Transverse colon (tissue), 4 donors: ENCODE measurements at regions not wholly inside any gene's neighbourhood (a gene's known extent, or its start where the extent isn't known, plus 50 kb on each side); places are given as distances from the start of the nearest gene placed in this dataset.

Source experiments
- DNase-seq: peaks from one replicate; pipeline ENCODE4 v3.0.0-alpha.2; 2019
- H3K27ac ChIP-seq, 4 donors: fragments of 200-600 bp; sonication (generic); 2 replicates each; pipeline ENCODE4 v1.5.1; 2016 to 2018; ENCODE audit warnings: inconsistent platforms in 4 of 4
- H3K27me3 ChIP-seq: fragments of 200-600 bp; sonication (generic); 2 replicates; pipeline ENCODE4 v1.5.1; 2017; ENCODE audit warnings: inconsistent platforms
- H3K36me3 ChIP-seq, 4 donors: fragments of 200-600 bp; sonication (generic); 2 replicates each; pipeline ENCODE4 v1.5.1; 2017 to 2019; ENCODE audit warnings: inconsistent platforms in 4 of 4
- H3K4me1 ChIP-seq, 4 donors: fragments of 200-600 bp; sonication (generic); 2 replicates each; pipeline ENCODE4 v1.5.1; 2017 to 2020; ENCODE audit warnings: inconsistent platforms in 4 of 4
- H3K4me3 ChIP-seq, 4 donors: fragments of 200-600 bp; sonication (generic); 1 replicate in 1 of 4; 2 replicates in 3 of 4; pipeline versions ENCODE4 v1.5.1 to v1.6.1; 2017 to 2019; ENCODE audit warnings: inconsistent platforms in 4 of 4
- H3K9me3 ChIP-seq, 2 donors: fragments of 200-600 bp; sonication (generic); 2 replicates each; pipeline ENCODE4 v1.5.1; 2017 to 2019; ENCODE audit warnings: inconsistent platforms in 2 of 2
- CTCF ChIP-seq, 5 experiments: fragments of 200-600 bp in 3 of 5; fragments of 450-650 bp in 2 of 5; sonication (generic) in 3 of 5; IDR thresholded peaks; 1 replicate in 2 of 5; 2 replicates in 3 of 5; pipeline ENCODE4 v1.5.1; 2016 to 2017; ENCODE audit warnings: antibody characterized with exemption in 5 of 5, inconsistent platforms in 3 of 5, mild to moderate bottlenecking in 2 of 5, moderate library complexity in 1 of 5
- EP300 ChIP-seq: sonication (generic); formaldehyde crosslinking; IDR thresholded peaks from one replicate; pipeline ENCODE4 v1.6.1; 2017; ENCODE audit warnings: antibody characterized with exemption, low read depth
- POLR2A ChIP-seq: fragments of 450-650 bp; IDR thresholded peaks from one replicate; pipeline ENCODE4 v1.6.1; 2016; ENCODE audit warnings: antibody characterized with exemption, mild to moderate bottlenecking, moderate library complexity
- POLR2AphosphoS5 ChIP-seq, 3 donors: sonication (generic); formaldehyde crosslinking; IDR thresholded peaks; one replicate each; pipeline ENCODE4 v1.6.1; 2016; ENCODE audit warnings: antibody characterized with exemption in 3 of 3
- WGBS, 2 donors: methylation state at CpG; one replicate each; pipeline ENCODE4 v1.1.5; 2018; ENCODE audit warnings: low coverage in 1 of 2; 5-methylcytosine and 5-hydroxymethylcytosine counted together
- in situ Hi-C, 4 donors: fragments of 200-750 bp; cut with MboI; loops; one replicate each; pipeline versions ENCODE4 v1.15.0 to v1.15.1; 2017; ENCODE audit warnings: low sequenced_read_pairs in 3 of 4, low pct_ligation_motif_present in 1 of 4, low pct_unique_long_range_greater_than_20kb in 1 of 4
- intact Hi-C: fragments of 100-400 bp; cut with DNase I; formaldehyde crosslinking; loops from one replicate; pipeline ENCODE4 v1.15.1; 2023; ENCODE audit warnings: low total_unique reads

GRCh38 chr7:137151690-137152052 is 191.9 kb downstream of the PTN start:
- no peak for TF ChIP-seq EP300
- no peak for TF ChIP-seq POLR2AphosphoS5 (IDR thresholded peaks at IDR 0.05)
- TF ChIP-seq CTCF (IDR thresholded peaks at IDR 0.05): no peak
- TF ChIP-seq POLR2A: no peak
- H3K4me3 ChIP-seq: no peak overlapping the region
- no peaks in the 10 kb centered on the region for H3K4me1 ChIP-seq
- H3K27me3 ChIP-seq: no peaks in the 10 kb centered on the region
- in situ Hi-C loops: loop anchor here in 3 of 4 donors (25.0 kb wide), 2 partner anchors 311 to 436 kb away; no protein-coding TSS in a partner anchor
- WGBS, 2 donors: 77 to 89% methylated on average over 2 of the region's 2 CpGs
- H3K9me3 ChIP-seq: no peaks in the 10 kb centered on the region
- intact Hi-C loops: no loop called here
- H3K36me3 ChIP-seq: no peaks in the 10 kb centered on the region
- no peak for DNase-seq
- H3K27ac ChIP-seq: peak overlapping the region; percentile 59 to 75 (median 62)

GRCh38 chr7:137151041-137151689 is 192.4 kb downstream of the PTN start:
- DNase-seq: no peak
- Histone ChIP-seq H3K4me3 (no peak overlapping the region), H3K9me3 (no peaks in the 10 kb centered on the region), H3K27me3 (no peaks in the 10 kb centered on the region), H3K4me1 (no peaks in the 10 kb centered on the region), H3K27ac (peak overlapping the region; percentile 56 to 75 (median 60)), H3K36me3 (no peaks in the 10 kb centered on the region)
- 34 to 42% methylated on average over 5 of the region's 5 CpGs for WGBS, 2 donors
- peak; percentile 73 to 90 (median 73) for TF ChIP-seq POLR2AphosphoS5 (IDR thresholded peaks at IDR 0.05)
- peak; percentile 40 for TF ChIP-seq EP300
- TF ChIP-seq POLR2A: no peak
- in situ Hi-C loops: loop anchor here in 3 of 4 donors (25.0 kb wide), 2 partner anchors 311 to 436 kb away; no protein-coding TSS in a partner anchor
- intact Hi-C loops: no loop called here

- H3K9me3 ChIP-seq: no peaks in the 10 kb centered on the region
- 61 to 76% methylated on average over 3 of the region's 3 CpGs for WGBS, 2 donors
- H3K4me1 ChIP-seq: no peaks in the 10 kb centered on the region
- no peak overlapping the region for H3K4me3 ChIP-seq
- intact Hi-C loops: no loop called here
- TF ChIP-seq POLR2AphosphoS5 (IDR thresholded peaks at IDR 0.05) (no peak), EP300 (no peak), CTCF (IDR thresholded peaks at IDR 0.05) (no peak), POLR2A (no peak)
- no peaks in the 10 kb centered on the region for H3K36me3 ChIP-seq
- in situ Hi-C loops: no loop called here
- no peak for DNase-seq
- no peaks in the 10 kb centered on the region for H3K27me3 ChIP-seq
- H3K27ac ChIP-seq: peak overlapping the region; percentile 8 to 79 (median 60)
Measured at GRCh38 chr7:137147338-137147720, 196.2 kb downstream of the PTN start.

- H3K27me3 ChIP-seq: no peaks in the 10 kb centered on the region
- H3K4me1 ChIP-seq: no peaks in the 10 kb centered on the region
- TF ChIP-seq CTCF (IDR thresholded peaks at IDR 0.05) (no peak), POLR2AphosphoS5 (IDR thresholded peaks at IDR 0.05) (no peak), EP300 (no peak), POLR2A (no peak)
- intact Hi-C loops: no loop called here
- no peaks in the 10 kb centered on the region for H3K36me3 ChIP-seq
- in situ Hi-C loops: no loop called here
- WGBS, 2 donors: 54 to 72% methylated on average over 5 to 8 of the region's 8 CpGs
- DNase-seq: no peak
- H3K9me3 ChIP-seq: no peaks in the 10 kb centered on the region
- H3K4me3 ChIP-seq: no peak overlapping the region
- H3K27ac ChIP-seq: peak overlapping the region; percentile 8 to 79 (median 60)
Measured at GRCh38 chr7:137146552-137147337, 196.8 kb downstream of the PTN start.
